Stimulated activated memory B cell treated with anti-CD40 and anti-IgM and Interleukin-4, amounts not matched to agents 10 μg/mL and 1 μg/mL and 100 μg/mL, for 72 hours (primary cell): ENCODE measurements at regions not wholly inside any gene's neighbourhood (a gene's known extent, or its start where the extent isn't known, plus 50 kb on each side); places are given as distances from the start of the nearest gene placed in this dataset.

ENCODE experiments used
- ATAC-seq: fragments of 150-1000 bp; cut with Tn5 transposase; 2 replicates; pipeline ENCODE4 v1.10.0; 2021
- H3K27ac Mint-ChIP-seq: one replicate; pipeline ENCODE4 v1.8.0; 2022; ENCODE audit warnings: mild to moderate bottlenecking, mixed read lengths
- H3K27me3 Mint-ChIP-seq: one replicate; pipeline ENCODE4 v1.8.0; 2022; ENCODE audit warnings: mixed read lengths
- H3K36me3 Mint-ChIP-seq: one replicate; pipeline ENCODE4 v1.8.0; 2022; ENCODE audit warnings: mixed read lengths
- H3K4me1 Mint-ChIP-seq: one replicate; pipeline ENCODE4 v1.8.0; 2022; ENCODE audit warnings: mixed read lengths
- H3K4me3 Mint-ChIP-seq: one replicate; pipeline ENCODE4 v1.8.0; 2022; ENCODE audit warnings: mild to moderate bottlenecking, moderate library complexity, mixed read lengths
- H3K9me3 Mint-ChIP-seq: one replicate; pipeline ENCODE4 v1.8.0; 2022; ENCODE audit warnings: mixed read lengths

GRCh38 chr11:90373971-90374370 is 151.1 kb upstream of the CHORDC1 start:
- no peak overlapping the region for H3K27ac Mint-ChIP-seq
- no peaks in the 10 kb centered on the region for H3K9me3 Mint-ChIP-seq
- H3K27me3 Mint-ChIP-seq: no peaks in the 10 kb centered on the region
- H3K4me3 Mint-ChIP-seq: no peak overlapping the region
- H3K4me1 Mint-ChIP-seq: no peaks in the 10 kb centered on the region
- H3K36me3 Mint-ChIP-seq: no peaks in the 10 kb centered on the region
- ATAC-seq: no peak

DNA sequence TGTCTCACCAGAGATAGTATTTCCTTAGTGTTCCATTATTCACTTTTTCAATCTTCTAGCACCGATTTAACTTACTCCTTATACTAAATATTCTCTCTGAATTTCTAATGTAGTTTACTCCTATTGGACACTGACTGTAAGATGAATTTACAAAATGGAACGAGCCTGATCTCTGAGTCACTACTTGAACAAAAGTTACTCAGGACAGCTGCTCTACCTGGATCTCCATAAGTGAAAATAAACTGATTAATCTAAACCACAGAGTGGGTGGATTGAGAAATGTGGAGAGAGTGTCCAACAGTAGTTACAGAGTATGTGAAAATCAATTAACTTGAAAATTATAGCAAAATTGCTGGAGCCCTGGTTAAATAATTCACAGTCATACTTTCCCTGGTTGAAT is 141.7 kb upstream of the CHORDC1 start:
- no peak overlapping the region for H3K4me3 Mint-ChIP-seq
- no peak overlapping the region for H3K27ac Mint-ChIP-seq
- H3K36me3 Mint-ChIP-seq: no peaks in the 10 kb centered on the region
- no peaks in the 10 kb centered on the region for H3K4me1 Mint-ChIP-seq
- ATAC-seq: no peak
- H3K27me3 Mint-ChIP-seq: no peaks in the 10 kb centered on the region
- H3K9me3 Mint-ChIP-seq: peaks cover 2% of the 10 kb centered on the region

DNA sequence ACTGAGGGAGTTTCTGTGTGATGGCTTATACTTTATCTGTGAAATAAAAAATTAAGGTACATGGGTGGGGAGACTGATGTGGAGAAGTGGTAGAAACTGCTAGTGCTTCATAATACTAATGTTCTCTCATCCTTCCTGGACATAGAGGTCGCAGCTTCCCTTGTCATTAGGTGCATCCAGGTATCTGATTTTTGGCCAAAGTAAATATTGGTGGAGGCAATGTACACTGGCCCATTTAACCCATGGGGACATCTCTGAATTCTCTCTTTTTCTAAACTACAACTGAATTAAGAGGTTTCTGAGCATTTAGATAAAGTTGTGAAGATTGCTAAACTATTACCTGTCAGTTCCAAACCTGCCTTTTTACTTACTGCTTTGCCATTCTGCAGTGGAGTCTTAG is 140.9 kb upstream of the CHORDC1 start:
- no peak overlapping the region for H3K27ac Mint-ChIP-seq
- no peaks in the 10 kb centered on the region for H3K36me3 Mint-ChIP-seq
- no peak for ATAC-seq

GRCh38 chr11:90355200-90355599 is 132.4 kb upstream of the CHORDC1 start:
- Mint-ChIP-seq H3K36me3 (no peaks in the 10 kb centered on the region), H3K4me3 (no peak overlapping the region), H3K9me3 (peaks cover 6% of the 10 kb centered on the region), H3K4me1 (no peaks in the 10 kb centered on the region), H3K27me3 (no peaks in the 10 kb centered on the region), H3K27ac (no peak overlapping the region)
- no peak for ATAC-seq

More for the DNA sequence above, 140.9 kb upstream of the CHORDC1 start:
- H3K9me3 Mint-ChIP-seq: peaks cover 2% of the 10 kb centered on the region
- no peaks in the 10 kb centered on the region for H3K27me3 Mint-ChIP-seq
- no peak overlapping the region for H3K4me3 Mint-ChIP-seq
- H3K4me1 Mint-ChIP-seq: no peaks in the 10 kb centered on the region

- Mint-ChIP-seq H3K9me3 (no peaks in the 10 kb centered on the region), H3K27ac (no peak overlapping the region), H3K4me1 (no peaks in the 10 kb centered on the region), H3K27me3 (no peaks in the 10 kb centered on the region), H3K4me3 (no peak overlapping the region), H3K36me3 (no peaks in the 10 kb centered on the region)
- no peak for ATAC-seq
Observed at GRCh38 chr11:90349731-90350130, 126.9 kb upstream of the CHORDC1 start.

DNA sequence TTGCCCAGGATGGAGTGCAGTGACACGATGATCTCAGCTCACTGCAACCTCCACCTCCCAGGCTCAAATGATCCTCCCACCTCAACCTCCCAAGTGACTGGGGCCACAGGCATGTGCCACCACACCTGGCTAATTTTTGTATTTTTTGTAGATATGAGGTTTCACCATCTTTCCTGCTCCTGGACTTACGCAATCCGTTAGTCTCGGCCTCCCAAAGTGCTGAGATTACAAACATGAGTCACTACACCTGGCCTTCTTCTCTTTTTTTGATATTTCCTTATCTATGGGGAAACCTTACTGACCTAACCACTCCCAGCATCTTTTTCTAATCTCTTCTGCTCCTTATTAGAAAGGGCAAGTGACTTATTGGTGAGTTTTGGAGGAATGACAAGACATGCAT is 121.7 kb upstream of the CHORDC1 start:
- no peak overlapping the region for H3K4me3 Mint-ChIP-seq
- H3K9me3 Mint-ChIP-seq: no peaks in the 10 kb centered on the region
- H3K36me3 Mint-ChIP-seq: no peaks in the 10 kb centered on the region
- no peaks in the 10 kb centered on the region for H3K27me3 Mint-ChIP-seq
- H3K27ac Mint-ChIP-seq: no peak overlapping the region
- ATAC-seq: no peak
- H3K4me1 Mint-ChIP-seq: no peaks in the 10 kb centered on the region

DNA sequence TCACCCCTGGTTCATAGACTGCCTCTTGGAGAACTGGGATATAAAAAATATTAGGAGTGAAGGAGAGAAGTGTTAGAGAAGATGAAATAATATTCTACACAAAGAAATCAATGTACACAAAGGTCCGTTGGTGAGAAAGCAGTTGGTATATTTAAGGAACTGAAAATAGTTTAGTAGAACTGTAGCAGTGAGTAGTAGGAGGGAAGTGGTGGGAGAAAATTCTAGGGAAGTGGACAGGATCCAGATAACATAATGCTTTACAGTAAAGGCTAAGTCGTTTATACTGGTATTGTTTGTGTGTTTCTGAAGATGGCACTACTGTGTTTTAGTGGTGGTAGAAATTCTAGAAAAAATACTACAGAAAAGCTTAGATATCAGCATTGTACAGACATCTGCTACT is 120.8 kb upstream of the CHORDC1 start:
- Mint-ChIP-seq H3K4me1 (no peaks in the 10 kb centered on the region), H3K9me3 (no peaks in the 10 kb centered on the region), H3K27ac (no peak overlapping the region), H3K27me3 (no peaks in the 10 kb centered on the region), H3K4me3 (no peak overlapping the region), H3K36me3 (no peaks in the 10 kb centered on the region)
- ATAC-seq: peak; percentile 51

DNA sequence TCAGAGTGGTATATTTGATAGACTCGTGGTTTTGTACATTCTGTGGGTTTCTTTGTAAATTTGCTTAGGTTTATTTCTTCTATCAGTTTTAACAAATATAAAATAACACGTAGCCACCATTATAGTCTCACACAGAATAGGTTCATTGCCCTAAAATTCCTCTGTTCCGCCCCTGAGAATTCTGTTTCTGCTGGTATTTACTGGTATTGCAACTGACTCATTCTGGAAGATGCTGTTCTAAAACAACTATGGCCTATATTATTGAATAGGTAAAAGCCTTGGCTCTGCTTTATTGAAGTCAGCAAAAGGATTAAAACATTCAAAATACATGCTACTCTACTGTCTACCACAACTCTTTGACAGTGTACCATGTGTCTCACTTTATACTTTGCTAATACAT is 119.1 kb upstream of the CHORDC1 start:
- Mint-ChIP-seq H3K4me3 (no peak overlapping the region), H3K27me3 (no peaks in the 10 kb centered on the region), H3K36me3 (no peaks in the 10 kb centered on the region), H3K9me3 (no peaks in the 10 kb centered on the region), H3K27ac (no peak overlapping the region), H3K4me1 (no peaks in the 10 kb centered on the region)
- no peak for ATAC-seq

GRCh38 chr11:90332415-90332814 is 109.6 kb upstream of the CHORDC1 start:
- Mint-ChIP-seq H3K4me1 (no peaks in the 10 kb centered on the region), H3K4me3 (no peak overlapping the region), H3K9me3 (no peaks in the 10 kb centered on the region), H3K36me3 (no peaks in the 10 kb centered on the region), H3K27me3 (no peaks in the 10 kb centered on the region), H3K27ac (no peak overlapping the region)
- no peak for ATAC-seq

- H3K4me3 Mint-ChIP-seq: no peak overlapping the region
- no peaks in the 10 kb centered on the region for H3K27me3 Mint-ChIP-seq
- H3K9me3 Mint-ChIP-seq: no peaks in the 10 kb centered on the region
- no peak for ATAC-seq
- no peak overlapping the region for H3K27ac Mint-ChIP-seq
- H3K36me3 Mint-ChIP-seq: no peaks in the 10 kb centered on the region
- H3K4me1 Mint-ChIP-seq: no peaks in the 10 kb centered on the region
Observed at GRCh38 chr11:90330632-90331031, 107.8 kb upstream of the CHORDC1 start.

DNA sequence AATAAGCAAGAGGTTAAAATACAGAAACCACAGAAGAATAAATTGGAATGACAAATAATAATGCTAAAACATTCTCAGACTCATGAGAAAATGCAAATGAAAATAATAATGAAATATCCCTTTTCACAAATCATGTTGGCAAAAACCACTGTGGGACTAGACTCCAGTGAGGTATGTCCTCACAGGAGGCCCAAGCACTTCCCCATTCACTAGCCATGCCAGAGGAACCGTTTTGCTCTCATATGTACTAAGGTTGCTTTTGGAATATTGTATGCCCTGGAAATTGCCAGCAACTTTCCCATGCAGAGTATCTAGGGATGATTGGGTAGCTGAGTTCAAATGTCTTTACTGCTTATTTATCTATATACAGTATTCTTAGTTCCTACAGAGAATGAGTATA is 106.2 kb upstream of the CHORDC1 start:
- no peak overlapping the region for H3K4me3 Mint-ChIP-seq
- H3K27ac Mint-ChIP-seq: no peak overlapping the region
- H3K9me3 Mint-ChIP-seq: peaks cover 3% of the 10 kb centered on the region
- H3K4me1 Mint-ChIP-seq: no peaks in the 10 kb centered on the region
- H3K27me3 Mint-ChIP-seq: no peaks in the 10 kb centered on the region
- no peak for ATAC-seq
- no peaks in the 10 kb centered on the region for H3K36me3 Mint-ChIP-seq

DNA sequence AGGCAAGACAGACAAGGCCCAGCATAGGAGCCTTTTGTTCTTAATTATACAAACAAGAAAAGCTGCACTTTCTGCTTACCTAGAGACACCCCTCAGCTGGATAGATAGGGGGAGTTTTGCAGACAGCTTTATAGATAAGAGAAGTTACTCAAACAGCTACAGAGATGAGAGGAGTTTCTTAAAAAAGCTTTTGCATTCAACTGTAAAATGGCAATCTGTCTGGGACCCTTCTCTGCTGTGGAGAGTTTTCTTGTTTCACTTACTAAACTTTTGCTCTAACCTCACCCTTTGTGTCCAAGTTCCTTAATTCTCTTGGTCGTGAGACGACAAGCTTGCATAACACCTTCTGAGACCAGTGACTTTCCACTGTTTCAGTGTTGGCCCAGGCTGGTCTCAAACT is 103.8 kb upstream of the CHORDC1 start:
- Mint-ChIP-seq H3K27ac (no peak overlapping the region), H3K4me1 (no peaks in the 10 kb centered on the region), H3K36me3 (no peaks in the 10 kb centered on the region), H3K4me3 (no peak overlapping the region), H3K27me3 (no peaks in the 10 kb centered on the region), H3K9me3 (peaks cover 9% of the 10 kb centered on the region)
- ATAC-seq: peak; percentile 31

GRCh38 chr11:90323289-90323688 is 100.4 kb upstream of the CHORDC1 start:
- ATAC-seq: no peak
- Mint-ChIP-seq H3K27me3 (no peaks in the 10 kb centered on the region), H3K9me3 (peaks cover 12% of the 10 kb centered on the region), H3K36me3 (no peaks in the 10 kb centered on the region), H3K4me1 (no peaks in the 10 kb centered on the region), H3K4me3 (no peak overlapping the region), H3K27ac (no peak overlapping the region)

- no peaks in the 10 kb centered on the region for H3K27me3 Mint-ChIP-seq
- peaks cover 12% of the 10 kb centered on the region for H3K9me3 Mint-ChIP-seq
- ATAC-seq: no peak
- H3K4me3 Mint-ChIP-seq: no peak overlapping the region
- H3K27ac Mint-ChIP-seq: no peak overlapping the region
- H3K4me1 Mint-ChIP-seq: no peaks in the 10 kb centered on the region
- no peaks in the 10 kb centered on the region for H3K36me3 Mint-ChIP-seq
Observed at GRCh38 chr11:90321018-90321417, 98.2 kb upstream of the CHORDC1 start.

GRCh38 chr11:90318651-90319050 is 95.8 kb upstream of the CHORDC1 start:
- Mint-ChIP-seq H3K4me3 (no peak overlapping the region), H3K27me3 (no peaks in the 10 kb centered on the region), H3K9me3 (peaks cover 6% of the 10 kb centered on the region), H3K36me3 (no peaks in the 10 kb centered on the region), H3K4me1 (no peaks in the 10 kb centered on the region), H3K27ac (no peak overlapping the region)
- ATAC-seq: no peak

GRCh38 chr11:90310210-90310609 is 87.4 kb upstream of the CHORDC1 start:
- Mint-ChIP-seq H3K27ac (no peak overlapping the region), H3K4me1 (no peaks in the 10 kb centered on the region), H3K9me3 (no peaks in the 10 kb centered on the region), H3K4me3 (no peak overlapping the region), H3K36me3 (no peaks in the 10 kb centered on the region), H3K27me3 (no peaks in the 10 kb centered on the region)
- ATAC-seq: no peak

DNA sequence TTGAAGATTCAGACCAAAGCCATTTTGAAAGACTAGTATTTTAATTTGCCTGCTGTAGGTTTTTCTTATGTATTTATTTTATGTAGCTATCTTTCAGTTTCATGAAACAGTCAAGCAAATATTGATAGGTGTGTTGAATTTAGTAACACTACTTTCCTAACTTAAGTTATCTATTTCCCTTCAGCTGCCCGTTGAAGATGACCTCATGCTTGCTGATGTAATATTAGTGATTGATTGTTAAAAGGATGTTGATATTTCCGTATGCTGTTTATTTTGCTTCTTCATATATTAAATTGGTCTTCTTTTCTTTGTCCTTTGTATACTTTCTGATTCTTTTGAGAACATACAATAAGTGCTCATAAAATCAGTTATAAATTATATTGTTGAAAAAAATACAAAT is 86.8 kb upstream of the CHORDC1 start:
- no peaks in the 10 kb centered on the region for H3K36me3 Mint-ChIP-seq
- no peaks in the 10 kb centered on the region for H3K9me3 Mint-ChIP-seq
- H3K4me1 Mint-ChIP-seq: no peaks in the 10 kb centered on the region
- no peak overlapping the region for H3K27ac Mint-ChIP-seq
- no peak for ATAC-seq
- H3K27me3 Mint-ChIP-seq: no peaks in the 10 kb centered on the region
- no peak overlapping the region for H3K4me3 Mint-ChIP-seq
